ENCODE measurements at regions not wholly inside any gene's neighbourhood (a gene's known extent, or its start where the extent isn't known, plus 50 kb on each side); places are given as distances from the start of the nearest gene placed in this dataset.

DNA sequence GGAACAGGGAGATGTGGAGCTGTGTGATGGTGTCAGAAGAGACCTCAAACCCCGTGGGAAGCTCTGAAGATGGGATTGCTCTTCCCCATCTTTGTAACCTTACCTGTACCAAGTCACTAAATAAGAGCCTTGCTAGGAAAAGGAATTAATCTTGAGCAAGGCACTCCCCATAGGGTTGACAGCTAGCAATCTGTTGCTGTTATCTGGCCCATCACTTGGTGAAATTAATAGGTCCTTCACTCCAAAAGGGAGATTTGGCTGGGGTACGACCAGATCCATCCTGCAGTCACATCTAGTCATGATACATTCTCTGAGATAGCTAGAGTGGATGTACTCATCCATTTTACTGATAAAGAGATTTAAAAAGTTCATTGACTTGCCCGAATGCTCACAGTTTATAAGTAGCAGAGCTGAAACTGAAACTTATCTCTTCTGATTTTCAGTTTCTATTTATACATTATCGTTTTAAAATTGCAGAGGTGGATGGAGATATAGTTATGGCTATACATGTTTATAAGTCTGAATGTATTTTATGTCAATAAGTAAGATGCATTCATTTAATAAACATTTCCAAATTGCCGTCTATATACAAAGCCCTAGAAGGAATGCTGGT, 299.1 kb upstream of the MCTP2 start:
- TF ChIP-seq POLR2AphosphoS5 (IDR thresholded peaks at IDR 0.05) (no peak), POLR2A (IDR thresholded peaks at IDR 0.05) (no peak), CTCF (IDR thresholded peaks at IDR 0.05) (no peak)
